Stimulated activated CD4-positive, alpha-beta T cell treated with anti-CD3 and anti-CD28 coated beads, Interleukin-4, amount 100 ng/mL, for 24 hours (primary cell): ENCODE measurements at regions not wholly inside any gene's neighbourhood (a gene's known extent, or its start where the extent isn't known, plus 50 kb on each side); places are given as distances from the start of the nearest gene placed in this dataset.
"Not testable (repeated sequence)": the region's sequence is repeated elsewhere in the genome, so short reads cannot be mapped to it uniquely, and the experiment has no call there.

Experiments
- DNase-seq: peaks from one replicate; pipeline ENCODE4 v3.0.0-alpha.2; 2020

- no peak for DNase-seq
These were observed 52.3 kb downstream of the MRPL57 start for GRCh38 chr13:21228738-21229137.

DNA sequence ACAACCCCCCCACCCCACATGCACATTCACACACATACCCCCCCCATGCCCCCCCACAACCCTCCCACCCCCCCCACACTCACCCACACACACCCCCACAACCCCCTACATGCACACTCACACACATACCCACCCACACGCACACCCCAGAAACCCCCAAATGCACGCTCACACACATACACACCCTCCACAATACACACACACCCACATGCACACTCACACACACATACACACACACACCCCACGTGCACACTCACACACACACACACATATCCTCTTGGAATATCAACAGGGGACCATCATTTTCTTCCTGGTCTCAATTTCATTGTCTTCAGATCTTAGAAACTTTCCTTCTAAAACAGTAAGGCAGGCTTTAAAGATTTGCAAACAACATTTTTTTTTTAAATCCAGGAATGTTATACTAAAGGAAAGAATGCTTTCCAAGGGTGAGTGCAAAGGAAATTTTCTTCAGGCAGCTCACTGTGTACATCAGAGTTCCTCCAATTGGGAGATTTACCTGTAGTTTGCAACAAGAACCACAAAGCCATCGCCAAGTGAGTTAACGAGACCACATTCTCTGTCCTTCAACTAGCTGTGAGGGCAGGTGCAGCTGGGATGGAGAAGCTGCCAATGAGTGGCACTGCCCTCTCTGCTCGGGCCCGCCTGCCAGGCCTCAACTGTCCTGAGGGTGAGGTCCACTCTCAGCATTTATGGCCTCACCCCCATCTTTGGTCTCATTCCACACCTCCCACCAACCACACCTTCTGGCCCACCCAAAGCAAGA is 53.0 kb downstream of the MRPL57 start:
- no peak for DNase-seq

DNA sequence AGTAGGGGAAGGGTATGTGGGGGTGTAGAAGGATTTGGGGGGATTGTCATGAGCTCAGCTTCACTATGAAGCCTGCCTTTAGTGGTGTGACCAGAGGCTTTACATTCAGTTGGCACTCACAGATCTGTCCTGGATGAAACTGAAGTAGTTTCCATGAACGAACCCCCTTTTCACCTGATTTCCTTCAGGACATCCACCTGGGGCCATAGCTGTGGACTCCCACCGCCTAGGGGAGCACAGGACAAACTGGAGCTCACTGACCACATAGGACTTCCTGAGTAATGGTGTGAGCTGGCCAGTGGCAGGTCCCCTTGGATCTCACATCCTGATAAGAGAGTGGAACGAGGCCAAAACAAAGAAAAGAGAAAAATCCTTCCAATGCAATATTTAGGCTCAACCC is 54.1 kb downstream of the MRPL57 start:
- no peak for DNase-seq

GRCh38 chr13:21231426-21231940 is 55.0 kb downstream of the MRPL57 start:
- DNase-seq: no peak

DNA sequence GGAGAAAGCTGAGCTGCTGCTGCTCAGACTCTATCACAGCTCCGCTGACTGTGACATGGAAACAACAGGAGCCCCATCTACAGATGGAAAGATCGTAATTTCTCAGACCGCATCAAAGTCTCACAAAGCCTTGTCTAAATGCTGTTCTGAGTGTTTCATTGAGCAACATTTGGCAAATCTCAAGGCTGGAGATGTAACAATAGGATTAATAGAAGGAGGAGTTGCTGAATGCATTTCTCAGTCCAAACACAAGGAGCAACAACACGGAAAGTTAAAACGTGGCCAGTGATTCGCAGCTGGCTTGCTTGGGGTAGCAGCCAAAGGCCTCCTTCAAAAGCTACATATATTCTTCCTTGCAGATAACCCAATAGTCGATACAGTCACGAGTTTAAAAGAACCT is 55.7 kb downstream of the MRPL57 start:
- no peak for DNase-seq

DNA sequence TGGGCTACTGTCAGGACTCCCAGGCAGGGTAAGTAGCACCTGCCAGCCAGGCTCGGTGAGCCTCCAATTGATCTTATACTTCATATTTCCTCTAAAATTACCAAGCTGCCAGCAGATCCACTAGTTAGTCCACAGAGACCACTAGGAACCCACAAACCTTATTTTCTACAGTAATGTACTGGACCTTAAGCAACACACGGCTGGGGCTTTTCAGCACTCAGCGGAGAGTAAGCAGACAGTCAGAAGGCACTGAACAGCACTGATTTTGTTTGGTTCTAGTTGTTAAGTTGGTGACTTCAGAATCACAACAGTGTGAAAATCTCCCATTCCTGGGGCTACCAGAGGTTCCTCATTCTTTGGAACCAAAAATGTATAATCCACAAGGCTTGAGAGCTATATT is 56.1 kb downstream of the MRPL57 start:
- no peak for DNase-seq

- no peak for DNase-seq
These were observed 56.6 kb downstream of the MRPL57 start for GRCh38 chr13:21233086-21233485.

GRCh38 chr13:21234526-21234925 is 58.1 kb downstream of the MRPL57 start:
- no peak for DNase-seq

DNA sequence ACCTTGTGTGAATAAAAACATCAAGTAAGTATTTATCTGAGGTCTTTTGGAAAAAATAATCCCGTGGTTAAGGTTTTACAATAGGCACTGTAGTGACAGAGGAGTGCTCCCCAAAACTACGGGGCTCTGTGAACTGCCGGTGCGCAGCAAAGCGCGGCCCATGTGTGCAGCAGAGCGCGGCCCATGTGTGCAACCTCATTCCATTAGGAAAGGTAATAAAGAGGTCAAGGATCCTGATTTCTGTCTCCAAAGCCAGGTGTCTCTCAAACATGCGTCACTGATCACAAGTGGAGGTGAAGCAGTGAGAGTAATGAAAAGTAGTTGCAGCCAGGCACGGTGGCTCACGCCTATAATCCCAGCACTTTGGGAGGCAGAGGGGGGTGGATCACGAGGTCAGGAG is 58.7 kb downstream of the MRPL57 start:
- DNase-seq: no peak

GRCh38 chr13:21237081-21237480 is 60.6 kb downstream of the MRPL57 start:
- no peak for DNase-seq

DNA sequence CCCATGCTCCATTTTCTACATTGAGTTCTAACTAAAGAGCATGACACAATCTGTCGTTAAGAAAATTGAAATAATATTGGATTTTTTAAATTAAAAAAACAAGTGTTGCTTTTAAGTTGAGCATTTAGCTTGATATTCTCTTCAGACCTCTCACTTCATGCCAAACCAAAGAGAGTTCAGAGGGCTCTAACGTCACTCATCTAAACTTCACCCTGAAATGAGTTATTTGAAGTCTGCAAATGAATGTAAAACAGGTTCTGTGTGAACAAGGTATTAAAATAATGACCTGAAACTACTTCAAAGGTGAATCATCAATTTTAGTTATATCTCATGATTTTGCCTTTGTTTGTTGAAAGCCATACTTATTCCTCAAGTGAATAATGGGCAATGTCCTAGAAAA is 61.8 kb downstream of the MRPL57 start:
- DNase-seq: no peak

DNA sequence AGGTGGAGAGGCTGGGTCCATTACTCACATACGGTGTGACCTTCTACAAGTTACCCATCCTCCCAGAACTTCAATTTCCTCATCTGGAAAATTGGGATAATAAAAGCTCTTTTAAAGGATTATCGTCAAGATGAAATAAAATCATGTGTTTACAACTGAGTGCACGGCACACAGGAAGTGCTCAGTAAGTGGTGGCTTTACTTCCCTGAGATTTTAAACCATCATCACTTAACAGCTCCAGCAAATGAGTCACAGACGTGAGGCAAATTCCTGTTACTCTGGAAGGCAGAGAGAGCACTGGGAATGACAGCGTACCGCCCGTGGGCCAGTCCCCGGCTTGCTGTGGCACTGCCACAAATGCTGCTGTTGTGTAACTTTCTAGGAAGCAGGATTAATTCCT is 64.1 kb downstream of the MRPL57 start:
- no peak for DNase-seq

GRCh38 chr13:21242236-21242635 is 65.8 kb downstream of the MRPL57 start:
- DNase-seq: no peak

- no peak for DNase-seq
These were observed 66.8 kb downstream of the MRPL57 start for GRCh38 chr13:21243045-21243897.

GRCh38 chr13:21243898-21244184 is 67.4 kb downstream of the MRPL57 start:
- DNase-seq: not testable (repeated sequence)

- no peak for DNase-seq
These were observed 70.4 kb downstream of the MRPL57 start for GRCh38 chr13:21246761-21247452.

GRCh38 chr13:21256351-21256761 is 79.9 kb downstream of the MRPL57 start:
- no peak for DNase-seq

GRCh38 chr13:21256891-21257290 is 80.4 kb downstream of the MRPL57 start:
- no peak for DNase-seq

DNA sequence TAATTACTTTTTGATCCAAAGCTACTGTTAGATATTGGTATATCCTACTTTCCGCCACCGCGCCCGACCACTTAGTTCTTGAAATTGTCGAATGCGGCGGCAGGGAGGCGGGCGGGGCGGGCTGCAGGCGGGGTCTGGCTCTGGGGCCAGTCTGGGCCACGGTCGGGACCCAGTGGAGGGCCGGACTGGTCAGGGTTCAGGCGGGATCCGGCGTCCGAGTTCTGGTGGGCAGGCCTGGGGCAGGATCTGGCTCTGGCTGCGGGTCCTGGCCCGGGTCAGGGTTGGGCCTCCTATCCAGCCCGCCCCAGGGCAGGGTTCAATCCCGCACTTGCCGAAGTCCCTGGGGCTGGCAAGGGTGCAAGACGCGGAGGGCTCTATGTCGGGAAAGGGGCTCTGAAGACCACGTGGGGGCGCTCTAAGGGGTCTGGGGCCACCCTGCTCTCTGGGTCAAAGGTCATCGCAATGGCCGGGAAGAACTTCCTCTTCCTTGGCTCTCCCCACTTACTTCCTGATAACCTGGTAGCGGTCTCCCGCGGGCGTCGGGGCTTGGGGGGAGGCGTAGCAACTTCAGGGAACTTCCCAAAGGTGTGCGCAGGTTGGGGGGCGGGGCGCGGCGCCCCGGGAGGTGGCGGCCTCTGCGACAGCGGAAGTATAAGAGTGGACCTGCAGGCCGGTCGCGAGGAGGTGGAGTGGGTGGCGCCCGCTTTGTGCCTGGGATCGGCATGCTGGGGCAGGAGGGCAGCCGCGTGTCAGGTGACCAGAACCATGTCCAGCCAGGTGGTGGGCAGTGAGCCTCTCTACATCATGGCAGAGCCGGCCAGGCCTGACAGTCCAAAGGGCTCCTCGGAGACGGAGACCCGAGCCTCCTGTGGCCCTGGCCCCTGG is 83.4 kb downstream of the MRPL57 start:
- DNase-seq: no peak

GRCh38 chr13:21260561-21261290 is 84.3 kb downstream of the MRPL57 start:
- not testable (repeated sequence) for DNase-seq

DNA sequence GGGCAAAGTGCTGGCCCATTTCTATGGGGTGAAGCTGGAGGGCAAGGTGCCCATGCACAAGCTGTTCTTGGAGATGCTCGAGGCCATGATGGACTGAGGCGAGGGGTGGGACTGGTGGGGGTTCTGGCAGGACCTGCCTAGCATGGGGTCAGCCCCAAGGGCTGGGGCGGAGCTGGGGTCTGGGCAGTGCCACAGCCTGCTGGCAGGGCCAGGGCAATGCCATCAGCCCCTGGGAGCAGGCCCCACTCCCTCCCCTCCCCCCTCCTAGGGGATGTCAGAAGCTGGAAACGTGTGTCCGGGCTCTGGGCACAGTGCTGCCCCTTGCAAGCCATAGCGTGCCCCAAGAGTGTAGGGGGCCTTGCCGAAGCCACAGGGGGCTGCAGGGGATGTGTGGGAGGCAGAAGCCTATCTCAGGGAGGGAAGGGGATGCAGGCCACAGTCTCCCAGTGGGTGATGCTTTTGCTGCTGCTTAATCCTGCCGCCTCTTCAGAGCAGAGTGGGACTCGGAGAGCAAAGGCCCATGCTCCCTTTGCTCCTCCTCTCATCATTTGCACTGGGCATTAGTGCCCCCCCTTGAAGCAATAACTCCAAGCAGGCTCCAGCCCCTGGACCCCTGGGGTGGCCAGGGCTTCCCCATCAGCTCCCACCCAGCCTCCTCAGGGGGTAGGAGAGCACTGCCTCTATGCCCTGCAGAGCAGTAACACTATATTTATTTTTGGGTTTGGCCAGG is 85.2 kb downstream of the MRPL57 start:
- DNase-seq: not testable (repeated sequence)
